PC-9 (cell line): ENCODE measurements at regions not wholly inside any gene's neighbourhood (a gene's known extent, or its start where the extent isn't known, plus 50 kb on each side); places are given as distances from the start of the nearest gene placed in this dataset.

Experiments
- BruUV-seq: library from RNA; stranded (reverse); fragments of 400-500 nt; replicated peaks from 2 replicates; lab custom pipeline; 2021; lab: Mats Ljungman, UMichigan
- CTCF ChIA-PET: fragments of 300-600 bp; sonication (Branson Sonifier 250); formaldehyde crosslinking; loops from one replicate; lab custom pipeline; 2022; ENCODE audit warnings: antibody characterized with exemption; lab: Charles Lee
- POLR2A ChIA-PET: fragments of 300-600 bp; sonication (Branson Sonifier 250); formaldehyde crosslinking; loops from one replicate; lab custom pipeline; 2022; ENCODE audit warnings: antibody characterized with exemption; ENCODE audit not compliant: unreplicated experiment; lab: Charles Lee
- DNase-seq, 2 experiments: peaks; one replicate each; pipeline versions ENCODE4 v3.0.0 to v3.0.0-alpha.2; 2015 to 2022; ENCODE audit warnings: mixed read lengths in 1 of 2
- H2AFZ ChIP-seq: fragments of 200-600 bp; sonication (generic); 2 replicates; pipeline ENCODE4 v1.8.1; 2017; ENCODE audit warnings: antibody characterized with exemption
- H3F3A ChIP-seq: fragments of 200-600 bp; sonication (generic); 2 replicates; pipeline ENCODE4 v1.8.1; 2017; ENCODE audit warnings: antibody characterized with exemption, mild to moderate bottlenecking, low read depth; ENCODE audit not compliant: insufficient read depth
- H3K27ac ChIP-seq: fragments of 200-600 bp; sonication (generic); 2 replicates; pipeline ENCODE4 v1.6.1; 2016; ENCODE audit warnings: mixed run types
- H3K27me3 ChIP-seq: fragments of 200-600 bp; sonication (generic); 2 replicates; pipeline ENCODE4 v1.6.1; 2016; ENCODE audit warnings: low read depth, mixed run types; ENCODE audit not compliant: insufficient read depth
- H3K36me3 ChIP-seq: fragments of 200-600 bp; sonication (generic); 2 replicates; pipeline ENCODE4 v1.6.1; 2016; ENCODE audit warnings: low read depth, mixed run types
- H3K4me1 ChIP-seq: fragments of 200-600 bp; sonication (generic); replicated peaks from 2 replicates; pipeline ENCODE4 v1.6.1; 2016; ENCODE audit warnings: mixed run types; ENCODE audit not compliant: insufficient read depth
- H3K4me2 ChIP-seq: fragments of 200-600 bp; sonication (generic); 2 replicates; pipeline ENCODE4 v1.6.1; 2017; ENCODE audit warnings: mixed run types
- H3K4me3 ChIP-seq: fragments of 200-600 bp; sonication (generic); 2 replicates; pipeline ENCODE4 v1.6.1; 2016; ENCODE audit warnings: mixed run types
- H3K79me2 ChIP-seq: fragments of 200-600 bp; sonication (generic); 2 replicates; pipeline ENCODE4 v1.6.1; 2017; ENCODE audit warnings: low read depth, mixed run types
- H3K9me2 ChIP-seq: fragments of 200-600 bp; sonication (generic); 2 replicates; pipeline ENCODE4 v1.8.1; 2017; ENCODE audit warnings: mild to moderate bottlenecking; ENCODE audit not compliant: insufficient read depth
- H3K9me3 ChIP-seq: fragments of 200-600 bp; sonication (generic); 2 replicates; pipeline ENCODE4 v1.8.1; 2016; ENCODE audit warnings: low read depth; ENCODE audit not compliant: insufficient read depth
- H4K20me1 ChIP-seq: fragments of 200-600 bp; sonication (generic); 2 replicates; pipeline ENCODE4 v1.8.1; 2017; ENCODE audit not compliant: insufficient read depth
- CTCF ChIP-seq: fragments of 200-600 bp; sonication (generic); conservative IDR thresholded peaks from 2 replicates; pipeline ENCODE4 v1.6.1; 2017; ENCODE audit warnings: mixed run types, antibody characterized with exemption, mild to moderate bottlenecking, moderate library complexity
- EZH2 ChIP-seq: fragments of 200-600 bp; sonication (generic); IDR thresholded peaks from 2 replicates; pipeline ENCODE4 v1.8.0; 2017; ENCODE audit warnings: antibody characterized with exemption, low read depth
- intact Hi-C: fragments of 100-400 bp; cut with micrococcal nuclease; formaldehyde crosslinking; loops from one replicate; pipeline ENCODE4 v1.10.0; 2022; ENCODE audit not compliant: unreplicated experiment

GRCh38 chr5:6181147-6181729, 197.1 kb downstream of the MED10 start:
- Histone ChIP-seq H3K79me2 (no peaks in the 10 kb centered on the region), H3K9me3 (no peaks in the 10 kb centered on the region), H4K20me1 (no peaks in the 10 kb centered on the region), H3K9me2 (no peaks in the 10 kb centered on the region), H3F3A (no peaks in the 10 kb centered on the region), H3K4me2 (no peak overlapping the region), H3K4me3 (no peak overlapping the region), H3K27ac (no peak overlapping the region), H2AFZ (no peak overlapping the region), H3K36me3 (no peaks in the 10 kb centered on the region), H3K4me1 (no peaks in the 10 kb centered on the region; the same call in 1 of the 2 replicates), H3K27me3 (peaks cover 41% of the 10 kb centered on the region)
- no TSS peak for BruUV-seq
- TF ChIP-seq CTCF (no peak), EZH2 (no peak)
- ChIA-PET POLR2A (no interaction called here), CTCF (interaction anchor here (0.6 kb wide), 1 partner anchor 899 kb away, joined by 3 read pairs; no protein-coding TSS in a partner anchor)
- DNase-seq = peak in 1 of 2 experiments; percentile 68
- intact Hi-C loops = no loop called here

- H3K27me3 ChIP-seq = peaks cover 41% of the 10 kb centered on the region
- no peak overlapping the region for H2AFZ ChIP-seq
- no peaks in the 10 kb centered on the region for H3K79me2 ChIP-seq
- H3F3A ChIP-seq = no peaks in the 10 kb centered on the region
- ChIA-PET POLR2A (no interaction called here), CTCF (no interaction called here)
- H3K9me2 ChIP-seq = no peaks in the 10 kb centered on the region
- H3K9me3 ChIP-seq = no peaks in the 10 kb centered on the region
- no peak overlapping the region for H3K27ac ChIP-seq
- no peaks in the 10 kb centered on the region; the same call in 1 of the 2 replicates for H3K4me1 ChIP-seq
- no peaks in the 10 kb centered on the region for H3K36me3 ChIP-seq
- intact Hi-C loops = no loop called here
- no TSS peak for BruUV-seq
- no peak for DNase-seq
- TF ChIP-seq EZH2 = no peak
- TF ChIP-seq CTCF = no peak
- H4K20me1 ChIP-seq = no peaks in the 10 kb centered on the region
- H3K4me3 ChIP-seq = no peak overlapping the region
- no peak overlapping the region for H3K4me2 ChIP-seq
Measured at GRCh38 chr5:6180231-6180872, 198.0 kb downstream of the MED10 start.

- BruUV-seq = no TSS peak
- H3K27ac ChIP-seq = no peak overlapping the region
- H4K20me1 ChIP-seq = no peaks in the 10 kb centered on the region
- no peaks in the 10 kb centered on the region for H3K9me3 ChIP-seq
- H3K27me3 ChIP-seq = peaks cover 39% of the 10 kb centered on the region
- POLR2A ChIA-PET = no interaction called here
- no peak overlapping the region for H3K4me3 ChIP-seq
- H3F3A ChIP-seq = no peaks in the 10 kb centered on the region
- DNase-seq = no peak
- intact Hi-C loops = no loop called here
- H3K4me2 ChIP-seq = no peak overlapping the region
- no peaks in the 10 kb centered on the region; the same call in 1 of the 2 replicates for H3K4me1 ChIP-seq
- H3K9me2 ChIP-seq = no peaks in the 10 kb centered on the region
- no peaks in the 10 kb centered on the region for H3K79me2 ChIP-seq
- TF ChIP-seq CTCF (no peak), EZH2 (no peak)
- no peaks in the 10 kb centered on the region for H3K36me3 ChIP-seq
- CTCF ChIA-PET = no interaction called here
- H2AFZ ChIP-seq = no peak overlapping the region
Measured at GRCh38 chr5:6178846-6179532, 199.4 kb downstream of the MED10 start.
